ENCODE measurements at regions not wholly inside any gene's neighbourhood (a gene's known extent, or its start where the extent isn't known, plus 50 kb on each side); places are given as distances from the start of the nearest gene placed in this dataset.

- Histone ChIP-seq H3K9me3 (no peaks in the 10 kb centered on the region), H3K27ac (peak overlapping the region; percentile 68 to 76), H3K4me2 (peak overlapping the region; percentile 58), H3K4me1 (peaks cover 25% of the 10 kb centered on the region), H3K4me3 (no peak overlapping the region)
- ATAC-seq (no peak), FAIRE-seq (no peak), DNase-seq (ENCODE audit: low read depth in 1 of 2, low spot score in 1 of 2) (no peak)
- POLR2A ChIA-PET: no interaction called here
- 19% methylated on average over 1 of the region's 1 CpG for WGBS (ENCODE audit: missing lambda C conversion rate)
- TF ChIP-seq HES2 (IDR thresholded peaks at IDR 0.05) (no peak), HOXA7 (CRISPR knock-in tag; IDR thresholded peaks at IDR 0.05) (no peak), ZC3H11A (IDR thresholded peaks at IDR 0.05) (no peak), CEBPB (IDR thresholded peaks at IDR 0.05) (no peak), SREBF2 (IDR thresholded peaks at IDR 0.05) (no peak), HEYL (CRISPR knock-in tag; IDR thresholded peaks at IDR 0.05) (no peak), ESRRA (IDR thresholded peaks at IDR 0.05; ENCODE audit: borderline replicate concordance, low read length) (no peak), MAZ (IDR thresholded peaks at IDR 0.05; ENCODE audit: borderline replicate concordance, low read depth, low read length) (no peak), HOXB5 (CRISPR knock-in tag; IDR thresholded peaks at IDR 0.05) (no peak), PHF8 (IDR thresholded peaks at IDR 0.05; ENCODE audit: borderline replicate concordance, low read depth) (no peak), CHD2 (IDR thresholded peaks at IDR 0.05; ENCODE audit: low read length, partially characterized antibody) (no peak), TP53 (CRISPR knock-in tag; IDR thresholded peaks at IDR 0.05) (no peak)
- TF ChIP-seq, protein P1, sequence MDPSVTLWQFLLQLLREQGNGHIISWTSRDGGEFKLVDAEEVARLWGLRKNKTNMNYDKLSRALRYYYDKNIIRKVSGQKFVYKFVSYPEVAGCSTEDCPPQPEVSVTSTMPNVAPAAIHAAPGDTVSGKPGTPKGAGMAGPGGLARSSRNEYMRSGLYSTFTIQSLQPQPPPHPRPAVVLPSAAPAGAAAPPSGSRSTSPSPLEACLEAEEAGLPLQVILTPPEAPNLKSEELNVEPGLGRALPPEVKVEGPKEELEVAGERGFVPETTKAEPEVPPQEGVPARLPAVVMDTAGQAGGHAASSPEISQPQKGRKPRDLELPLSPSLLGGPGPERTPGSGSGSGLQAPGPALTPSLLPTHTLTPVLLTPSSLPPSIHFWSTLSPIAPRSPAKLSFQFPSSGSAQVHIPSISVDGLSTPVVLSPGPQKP (IDR thresholded peaks at IDR 0.05; ENCODE audit: low read depth, low read length): no peak
- CTCF ChIA-PET: interaction anchor here (0.6 to 2.0 kb wide), 10 partner anchors 8 to 386 kb away, joined by 3 to 19 read pairs (median 4); no protein-coding TSS in a partner anchor
Measured at GRCh38 chr12:74317741-74318140, 219.9 kb upstream of the ATXN7L3B start.

DNA sequence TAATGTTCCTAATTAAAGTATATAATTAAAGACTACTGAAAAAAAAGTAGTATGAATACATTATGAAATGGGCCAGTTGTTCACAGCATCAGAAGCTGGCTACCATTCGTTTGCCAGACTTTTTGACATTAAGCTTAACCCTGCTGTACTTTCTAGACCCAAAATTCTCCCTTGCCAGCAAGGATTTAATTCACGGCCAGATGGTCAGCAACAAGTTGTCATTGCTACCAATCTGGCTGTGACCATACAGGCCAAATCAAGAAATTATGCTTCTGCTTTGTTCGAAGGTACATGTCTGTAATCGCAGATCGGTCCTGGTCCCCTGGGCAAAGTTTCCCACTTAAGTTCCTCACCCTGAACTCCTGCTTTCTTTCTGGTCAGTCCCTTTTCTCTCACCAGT is 217.7 kb upstream of the ATXN7L3B start:
- ChIA-PET CTCF (interaction anchor here (1.6 kb wide), 2 partner anchors 9 to 298 kb away, joined by 4 to 5 read pairs; no protein-coding TSS in a partner anchor), POLR2A (no interaction called here)
- Histone ChIP-seq H3K9me3 (no peaks in the 10 kb centered on the region), H3K27ac (no peak overlapping the region), H3K4me1 (peaks cover 25% of the 10 kb centered on the region), H3K4me3 (no peak overlapping the region), H3K4me2 (no peak overlapping the region)
- 83% methylated on average over 5 of the region's 5 CpGs for WGBS (ENCODE audit: missing lambda C conversion rate)
- TF ChIP-seq NPAS2 (CRISPR knock-in tag; IDR thresholded peaks at IDR 0.05; ENCODE audit: borderline replicate concordance) (no peak), CHD2 (IDR thresholded peaks at IDR 0.05; ENCODE audit: low read length, partially characterized antibody) (no peak), CTCF (IDR thresholded peaks at IDR 0.05) (no peak)
- ATAC-seq (no peak), DNase-seq (ENCODE audit: low read depth in 1 of 2, low spot score in 1 of 2) (no peak), FAIRE-seq (no peak)

GRCh38 chr12:74321381-74321780 is 216.3 kb upstream of the ATXN7L3B start:
- ATAC-seq (no peak), DNase-seq (ENCODE audit: low read depth in 1 of 2, low spot score in 1 of 2) (no peak), FAIRE-seq (no peak)
- H3K4me2 ChIP-seq: no peak overlapping the region
- H3K4me3 ChIP-seq: no peak overlapping the region
- WGBS (ENCODE audit: missing lambda C conversion rate): 81% methylated on average over 6 of the region's 6 CpGs
- POLR2A ChIA-PET: no interaction called here
- CTCF ChIA-PET: interaction anchor here (1.6 to 2.2 kb wide), 2 partner anchors 11 to 386 kb away, joined by 5 to 8 read pairs; no protein-coding TSS in a partner anchor
- no peak for TF ChIP-seq HOXA7 (CRISPR knock-in tag; IDR thresholded peaks at IDR 0.05)
- no peak for TF ChIP-seq CBX2 (IDR thresholded peaks at IDR 0.05; ENCODE audit: borderline replicate concordance, low read depth)
- no peak for TF ChIP-seq CBX8 (IDR thresholded peaks at IDR 0.05)
- TF ChIP-seq HDAC2 (IDR thresholded peaks at IDR 0.05): no peak
- TF ChIP-seq FOSB (CRISPR knock-in tag; IDR thresholded peaks at IDR 0.05): no peak
- TF ChIP-seq ZSCAN20 (CRISPR knock-in tag; IDR thresholded peaks at IDR 0.05): no peak
- TF ChIP-seq POLR2AphosphoS2 (conservative IDR thresholded peaks at IDR 0.05; ENCODE audit: low read length): no peak
- no peak for TF ChIP-seq PHF8 (IDR thresholded peaks at IDR 0.05; ENCODE audit: borderline replicate concordance, low read depth)
- no peak for TF ChIP-seq MAZ (IDR thresholded peaks at IDR 0.05; ENCODE audit: borderline replicate concordance, low read depth, low read length)
- no peak for TF ChIP-seq KDM1A (IDR thresholded peaks at IDR 0.05; ENCODE audit: low read depth)
- no peak for TF ChIP-seq GATA3 (IDR thresholded peaks at IDR 0.05; ENCODE audit: borderline replicate concordance)
- TF ChIP-seq RARB (CRISPR knock-in tag; IDR thresholded peaks at IDR 0.05): no peak
- TF ChIP-seq MAX (IDR thresholded peaks at IDR 0.05): no peak
- TF ChIP-seq NR3C1 (IDR thresholded peaks at IDR 0.05): no peak
- no peak for TF ChIP-seq ESRRA (IDR thresholded peaks at IDR 0.05; ENCODE audit: borderline replicate concordance, low read length)
- TF ChIP-seq KDM5A (IDR thresholded peaks at IDR 0.05): no peak
- TF ChIP-seq CEBPB (IDR thresholded peaks at IDR 0.05): no peak
- H3K9me3 ChIP-seq: no peaks in the 10 kb centered on the region
- peaks cover 21% of the 10 kb centered on the region for H3K4me1 ChIP-seq
- H3K27ac ChIP-seq: peak overlapping the region in 1 of 2 experiments; percentile 39; a peak in 1 of 6 replicates

All from A549 (cell line).